Right lung (tissue), 2 donors: ENCODE measurements at regions not wholly inside any gene's neighbourhood (a gene's known extent, or its start where the extent isn't known, plus 50 kb on each side); places are given as distances from the start of the nearest gene placed in this dataset.
A peak's percentile ranks its signal among the peaks of the same experiment; 100 is the strongest.

Experiments used
- DNase-seq, 2 donors: peaks; one replicate each; pipeline ENCODE4 v3.0.0-alpha.2; 2013

DNA sequence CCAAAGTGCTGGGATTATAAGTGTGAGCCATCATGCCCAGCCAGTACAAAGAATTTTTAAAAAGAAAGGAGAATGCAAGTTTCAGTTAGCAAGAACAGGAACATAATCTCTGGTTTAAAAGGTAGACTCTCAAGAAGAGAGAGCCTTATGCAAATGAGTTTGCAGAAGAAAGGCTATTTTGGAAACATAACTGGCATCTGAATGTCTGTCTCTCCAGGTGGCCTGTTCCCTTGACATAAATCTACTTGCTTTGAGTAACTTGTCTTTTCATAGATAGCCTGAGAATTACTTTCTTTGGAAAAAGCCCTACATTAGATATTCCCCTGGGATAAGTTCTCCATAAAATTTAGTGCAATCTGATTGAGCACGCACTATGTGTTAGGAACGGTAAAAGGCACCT is 109.6 kb downstream of the ICOS start:
- no peak for DNase-seq

- no peak for DNase-seq
Observed at GRCh38 chr2:204049635-204050034, 113.1 kb downstream of the ICOS start.

DNA sequence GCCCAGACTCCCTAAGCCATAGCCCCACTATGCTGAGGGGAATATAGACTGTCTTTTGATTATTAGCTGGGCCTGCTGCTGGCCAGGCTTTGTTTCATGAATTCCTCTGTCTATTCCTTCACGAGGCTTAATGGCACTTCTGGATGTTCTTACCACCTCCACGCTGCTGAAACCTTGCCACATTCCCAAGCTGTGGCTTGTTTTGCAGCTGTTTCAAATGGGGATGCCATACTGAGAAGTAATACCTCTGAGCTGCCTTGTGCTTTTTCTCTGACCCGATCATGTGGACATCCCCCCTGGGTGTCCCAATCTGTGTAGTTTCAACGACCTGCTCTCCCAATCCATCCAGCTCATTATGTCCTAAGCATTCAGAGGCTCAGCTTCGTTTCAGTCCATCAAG is 114.1 kb downstream of the ICOS start:
- DNase-seq: no peak

- no peak for DNase-seq
Observed at GRCh38 chr2:204051476-204051875, 114.9 kb downstream of the ICOS start.

DNA sequence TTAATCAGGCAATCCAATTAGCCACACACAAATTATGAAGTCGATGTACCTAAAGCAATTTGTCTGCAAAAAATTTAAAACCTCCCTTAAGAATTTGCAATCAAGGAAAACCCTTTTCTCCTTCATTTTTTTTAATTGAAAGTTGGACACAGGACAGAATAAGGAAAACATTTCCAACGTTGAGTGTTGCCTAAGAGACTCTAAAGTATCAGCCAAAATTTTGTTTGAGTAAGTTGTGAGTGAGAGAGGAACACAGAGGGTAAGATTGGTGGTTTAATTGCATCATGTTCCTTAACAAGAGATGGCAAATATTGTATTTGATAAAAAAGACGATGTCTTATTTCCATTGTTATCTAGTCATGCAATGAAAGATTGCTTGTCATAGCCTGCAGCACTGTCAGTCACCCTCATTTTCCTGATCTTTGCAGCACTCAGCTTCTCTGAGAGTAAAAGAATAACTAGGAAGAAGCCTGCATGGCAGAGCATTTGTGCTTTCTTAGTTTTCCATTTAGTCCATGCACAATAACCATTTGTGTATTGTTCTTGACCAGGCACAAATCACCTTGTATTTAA is 115.5 kb downstream of the ICOS start:
- no peak for DNase-seq

DNA sequence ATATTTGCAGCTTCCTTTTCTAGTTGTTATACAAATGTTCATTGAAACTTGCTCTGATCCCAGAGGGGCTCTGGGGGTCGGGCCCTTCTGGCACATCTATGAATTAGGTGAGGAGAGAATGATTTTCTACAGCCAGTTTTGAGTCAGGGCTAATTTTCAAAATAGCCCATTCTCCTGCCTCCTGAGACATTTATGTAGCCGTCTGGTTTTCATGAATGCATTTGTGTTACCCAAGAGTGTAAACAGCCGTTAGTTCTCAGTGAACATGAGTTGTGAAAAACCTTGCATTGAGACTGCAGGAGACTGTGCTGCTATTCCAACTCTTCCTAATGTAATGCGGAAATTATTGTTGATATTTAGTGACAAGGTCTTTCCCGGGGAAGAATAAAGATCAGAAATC is 122.5 kb downstream of the ICOS start:
- DNase-seq: no peak

- no peak for DNase-seq
Observed at GRCh38 chr2:204060841-204061240, 124.3 kb downstream of the ICOS start.

DNA sequence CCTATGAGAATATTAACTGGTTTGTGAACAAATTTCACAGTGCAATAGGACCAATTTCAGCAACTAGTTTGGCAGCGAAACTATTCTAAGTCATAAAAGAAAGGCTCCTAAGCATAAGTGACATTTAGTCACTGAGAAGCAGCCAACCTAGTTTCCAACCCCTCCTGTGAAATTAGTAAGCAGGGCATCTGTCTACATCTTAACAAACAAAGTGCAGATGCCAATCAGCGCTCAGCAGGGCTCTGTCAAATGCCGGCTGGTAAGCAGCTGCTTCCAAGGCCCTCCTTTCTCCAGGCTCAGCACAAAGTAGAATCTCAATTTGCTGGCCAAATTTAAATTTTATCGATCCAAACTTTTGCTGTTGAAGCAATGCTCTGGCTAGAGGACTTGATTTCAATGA is 124.7 kb downstream of the ICOS start:
- no peak for DNase-seq

- no peak for DNase-seq
Observed at GRCh38 chr2:204064119-204064518, 127.6 kb downstream of the ICOS start.

DNA sequence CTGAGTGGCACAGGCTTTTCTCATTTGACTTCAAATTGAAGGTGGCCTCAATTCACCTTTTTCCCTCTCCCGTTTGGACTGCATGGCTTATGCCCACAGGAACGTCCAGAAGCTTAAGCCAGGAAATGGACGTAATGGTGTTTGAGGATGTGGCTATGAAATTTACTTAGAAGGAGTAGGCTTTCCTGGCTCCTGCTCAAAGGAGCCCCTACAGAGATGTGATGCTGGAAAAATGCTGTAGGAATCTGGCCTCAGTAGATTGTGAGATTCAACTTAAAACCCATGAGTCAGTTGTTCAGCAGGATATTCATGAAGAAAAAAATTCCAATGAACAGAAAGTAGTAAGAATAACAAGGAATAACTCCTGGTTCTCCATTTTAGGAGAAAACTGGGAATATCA is 129.0 kb downstream of the ICOS start:
- no peak for DNase-seq

DNA sequence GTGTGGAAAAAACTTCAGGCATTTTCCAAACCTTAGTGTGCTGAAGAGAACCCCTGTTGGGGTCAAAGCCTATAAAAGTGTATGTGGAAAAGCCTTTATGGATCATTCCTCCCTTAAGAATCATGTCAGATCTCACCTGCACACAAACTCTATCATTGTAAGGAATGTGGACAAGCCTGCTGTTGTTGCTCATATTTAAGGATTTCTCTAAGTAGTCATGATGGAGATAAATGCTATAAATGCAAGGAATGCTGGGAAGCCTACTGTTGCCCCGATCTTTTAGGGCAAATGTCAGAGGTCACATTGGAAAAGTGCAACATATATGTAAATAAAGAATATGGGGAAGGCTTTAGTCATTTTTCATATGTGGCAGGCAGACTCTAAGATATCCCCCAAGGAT is 129.5 kb downstream of the ICOS start:
- DNase-seq: no peak

- DNase-seq: no peak
Observed at GRCh38 chr2:204069804-204070203, 133.2 kb downstream of the ICOS start.

- no peak for DNase-seq
Observed at GRCh38 chr2:204072443-204073324, 136.1 kb downstream of the ICOS start.

GRCh38 chr2:204074456-204074855 is 137.9 kb downstream of the ICOS start:
- no peak for DNase-seq

GRCh38 chr2:204078003-204078698 is 141.6 kb downstream of the ICOS start:
- DNase-seq: no peak

DNA sequence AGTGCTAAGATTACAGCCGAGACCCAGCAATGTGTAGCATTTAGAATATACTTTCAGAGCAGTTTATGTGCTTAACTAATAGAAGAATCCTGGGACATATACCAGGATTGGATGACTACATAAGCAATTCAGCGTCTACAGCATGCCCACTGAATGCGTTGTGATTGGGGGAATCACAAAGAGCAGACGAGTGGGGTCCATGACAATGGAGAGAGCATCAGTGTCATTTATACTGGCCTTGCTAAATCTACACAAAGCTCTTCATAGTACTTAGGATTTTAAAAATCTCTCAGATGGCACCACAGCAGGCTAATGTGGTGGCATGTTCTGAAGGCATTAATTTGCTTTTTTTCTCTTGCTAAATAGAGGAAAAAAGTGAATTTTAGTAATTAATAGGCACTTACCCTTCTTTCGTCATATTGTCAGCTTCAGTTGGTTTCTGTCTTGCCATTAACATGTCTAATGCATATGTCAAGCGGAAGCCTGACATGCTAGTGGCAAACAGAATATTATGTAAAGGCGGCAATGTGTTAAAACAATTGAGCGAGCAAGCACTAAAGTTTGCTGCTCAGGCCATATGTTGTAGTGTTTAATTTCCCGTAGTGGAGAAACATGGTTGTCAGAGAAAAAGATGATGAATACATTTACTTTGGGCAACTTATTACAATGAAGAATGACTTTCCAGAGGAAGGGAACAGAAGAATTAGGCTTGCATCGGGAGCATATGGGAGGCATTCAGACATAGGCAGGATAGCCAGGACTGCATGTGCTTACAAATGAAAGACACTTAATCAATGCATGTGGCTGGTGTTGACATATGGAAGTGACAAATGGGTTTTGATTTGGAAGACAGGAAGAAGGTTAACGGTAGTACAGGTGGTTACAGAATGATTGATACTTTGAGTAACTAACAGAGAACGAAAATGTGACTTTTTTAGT is 145.2 kb downstream of the ICOS start:
- no peak for DNase-seq

DNA sequence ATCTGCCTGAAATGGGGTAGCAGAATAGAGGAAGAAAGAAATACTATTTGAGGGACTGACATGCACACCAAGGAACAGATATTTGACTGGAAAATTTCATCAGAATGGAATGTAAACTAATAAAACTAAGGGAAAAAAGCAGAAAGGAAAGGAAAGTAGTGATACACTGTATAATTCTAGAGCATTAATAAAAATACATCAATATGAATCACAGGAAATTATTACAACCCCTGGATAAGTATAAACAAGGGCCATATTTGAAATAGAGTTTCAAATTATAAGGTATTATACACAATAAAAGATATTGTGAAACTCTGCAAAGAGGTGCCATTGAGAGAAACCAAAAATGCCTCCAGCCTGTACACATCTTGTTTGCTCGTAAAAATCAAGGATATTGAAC is 149.6 kb downstream of the ICOS start:
- no peak for DNase-seq

GRCh38 chr2:204089105-204089504 is 152.5 kb downstream of the ICOS start:
- no peak for DNase-seq

GRCh38 chr2:204089574-204089973 is 153.0 kb downstream of the ICOS start:
- DNase-seq: no peak

DNA sequence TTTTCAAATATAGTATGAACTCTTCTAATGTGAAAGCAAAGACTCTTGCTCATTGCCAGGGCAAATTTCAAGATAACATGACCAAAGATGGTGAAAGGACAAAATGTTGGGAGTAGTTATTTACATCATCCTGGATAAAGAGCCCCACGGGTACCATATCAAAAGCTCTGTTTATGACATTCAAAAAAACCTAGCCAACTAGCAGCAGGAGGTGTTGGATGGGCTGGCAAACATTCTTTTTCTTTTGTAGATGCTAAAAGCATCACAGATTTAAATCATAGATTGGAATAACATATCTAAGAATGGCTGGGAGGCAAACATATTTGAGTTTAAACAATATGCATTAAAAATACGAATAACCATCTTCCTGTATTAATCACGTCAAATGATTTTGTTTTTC is 153.5 kb downstream of the ICOS start:
- DNase-seq: no peak

DNA sequence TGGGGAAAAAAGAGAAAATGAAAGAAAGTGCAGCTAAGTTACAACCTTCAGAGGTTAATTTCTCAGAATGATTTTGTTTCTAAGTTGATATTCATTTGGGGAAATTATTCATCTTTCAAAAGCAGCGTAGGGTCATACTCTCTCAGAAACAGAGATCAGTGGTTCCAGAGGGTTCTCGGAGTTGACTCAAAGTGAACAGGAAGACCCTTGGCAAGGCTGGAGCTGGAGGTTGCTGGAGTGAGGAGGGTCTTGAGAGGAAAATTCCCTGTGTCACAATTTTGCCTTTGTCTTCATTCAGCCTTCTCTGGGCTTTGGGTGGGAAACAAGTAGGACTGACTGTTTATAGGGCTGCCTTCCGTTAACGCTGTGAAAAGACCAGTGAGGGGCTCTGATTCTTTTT is 168.2 kb downstream of the ICOS start:
- DNase-seq: no peak

DNA sequence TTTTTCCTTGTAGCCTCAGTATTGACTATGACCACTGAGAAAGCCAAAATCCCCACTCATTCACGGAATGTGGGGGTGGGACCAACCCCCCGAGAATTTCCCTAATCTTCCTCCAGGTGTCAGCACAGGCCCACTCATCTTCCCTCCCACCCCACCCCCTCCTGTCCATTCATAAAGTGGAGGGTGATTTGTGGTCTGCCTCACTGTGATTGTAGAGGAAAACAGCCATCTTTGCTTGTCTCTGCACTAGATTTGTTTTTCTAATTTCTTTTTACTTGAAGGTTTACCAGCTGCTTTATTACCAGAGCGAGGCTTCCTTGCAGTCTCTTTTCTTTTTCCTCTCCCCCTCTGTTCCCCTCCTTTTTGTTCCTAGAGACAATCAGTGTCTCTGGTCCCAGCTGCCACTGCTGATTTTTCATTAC is 171.8 kb downstream of the ICOS start:
- DNase-seq: peak in 1 of 2 donors; percentile 31
